ENCODE measurements at regions not wholly inside any gene's neighbourhood (a gene's known extent, or its start where the extent isn't known, plus 50 kb on each side); places are given as distances from the start of the nearest gene placed in this dataset.
A peak's percentile ranks its signal among the peaks of the same experiment; 100 is the strongest.

DNA sequence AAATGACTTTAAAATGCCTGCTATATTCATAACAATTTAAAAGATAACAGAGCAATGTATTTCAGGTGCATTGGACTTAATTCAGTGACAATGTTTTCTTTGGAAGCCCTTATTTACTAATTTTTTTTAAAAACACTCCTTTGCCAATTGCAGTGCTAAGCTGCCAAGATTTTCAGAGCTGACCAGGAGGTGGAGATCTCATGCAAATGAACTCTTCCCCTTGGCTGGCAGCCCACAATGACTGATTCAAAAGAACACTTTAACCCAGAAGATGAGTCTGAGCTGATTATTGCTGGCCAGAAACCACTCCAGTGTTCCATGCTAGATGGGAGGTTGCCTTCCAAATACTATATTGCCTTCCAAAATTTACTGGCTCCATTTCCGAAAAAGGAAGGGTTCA, 128.3 kb upstream of the CCNH start:
- TF ChIP-seq, protein P1, sequence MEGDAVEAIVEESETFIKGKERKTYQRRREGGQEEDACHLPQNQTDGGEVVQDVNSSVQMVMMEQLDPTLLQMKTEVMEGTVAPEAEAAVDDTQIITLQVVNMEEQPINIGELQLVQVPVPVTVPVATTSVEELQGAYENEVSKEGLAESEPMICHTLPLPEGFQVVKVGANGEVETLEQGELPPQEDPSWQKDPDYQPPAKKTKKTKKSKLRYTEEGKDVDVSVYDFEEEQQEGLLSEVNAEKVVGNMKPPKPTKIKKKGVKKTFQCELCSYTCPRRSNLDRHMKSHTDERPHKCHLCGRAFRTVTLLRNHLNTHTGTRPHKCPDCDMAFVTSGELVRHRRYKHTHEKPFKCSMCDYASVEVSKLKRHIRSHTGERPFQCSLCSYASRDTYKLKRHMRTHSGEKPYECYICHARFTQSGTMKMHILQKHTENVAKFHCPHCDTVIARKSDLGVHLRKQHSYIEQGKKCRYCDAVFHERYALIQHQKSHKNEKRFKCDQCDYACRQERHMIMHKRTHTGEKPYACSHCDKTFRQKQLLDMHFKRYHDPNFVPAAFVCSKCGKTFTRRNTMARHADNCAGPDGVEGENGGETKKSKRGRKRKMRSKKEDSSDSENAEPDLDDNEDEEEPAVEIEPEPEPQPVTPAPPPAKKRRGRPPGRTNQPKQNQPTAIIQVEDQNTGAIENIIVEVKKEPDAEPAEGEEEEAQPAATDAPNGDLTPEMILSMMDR (IDR thresholded peaks at IDR 0.05): no peak
- TF ChIP-seq POLR2AphosphoS5 (IDR thresholded peaks at IDR 0.05) (peak in 2 of 4 donors; percentile 40 to 50), POLR2A (IDR thresholded peaks at IDR 0.05) (no peak), EP300 (IDR thresholded peaks at IDR 0.05) (no peak)

Data from sigmoid colon (tissue), 4 donors.